OCI-LY3 (cell line): ENCODE measurements at regions not wholly inside any gene's neighbourhood (a gene's known extent, or its start where the extent isn't known, plus 50 kb on each side); places are given as distances from the start of the nearest gene placed in this dataset.

Source experiments
- EZH2phosphoT487 ChIP-seq: fragments of 200-600 bp; shearing (Covaris generic); IDR thresholded peaks from 2 replicates; pipeline ENCODE4 v1.6.1; 2018; ENCODE audit warnings: antibody characterized with exemption, mixed run types, low read depth
- TF ChIP-seq, protein P1 (sequence below): fragments of 200-600, 300-600 bp; sonication (generic); IDR thresholded peaks from 2 replicates; pipeline ENCODE4 v1.5.1; 2014; ENCODE audit warnings: antibody characterized with exemption, low read length, low read depth

DNA sequence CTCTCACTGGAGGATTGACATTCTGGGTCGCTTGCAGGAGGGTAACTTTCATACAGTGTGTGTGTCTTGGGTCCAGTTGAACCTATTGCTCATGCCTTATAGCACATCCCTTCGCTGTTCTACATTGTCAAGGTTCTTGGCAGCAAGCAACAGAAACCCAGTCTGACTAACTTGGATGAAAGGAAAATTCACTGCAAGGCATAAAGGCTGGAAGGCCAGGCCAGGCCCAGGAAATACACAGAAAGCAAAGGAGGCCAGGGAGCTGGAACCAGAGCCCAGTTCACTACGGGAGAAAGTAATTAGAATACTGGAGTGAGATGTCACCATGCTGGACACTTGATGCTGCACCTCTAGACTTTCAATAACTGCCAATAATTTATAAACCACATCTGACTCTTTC lies 353.8 kb upstream of the GATB start:
- no peak for TF ChIP-seq EZH2phosphoT487
- TF ChIP-seq, protein P1, sequence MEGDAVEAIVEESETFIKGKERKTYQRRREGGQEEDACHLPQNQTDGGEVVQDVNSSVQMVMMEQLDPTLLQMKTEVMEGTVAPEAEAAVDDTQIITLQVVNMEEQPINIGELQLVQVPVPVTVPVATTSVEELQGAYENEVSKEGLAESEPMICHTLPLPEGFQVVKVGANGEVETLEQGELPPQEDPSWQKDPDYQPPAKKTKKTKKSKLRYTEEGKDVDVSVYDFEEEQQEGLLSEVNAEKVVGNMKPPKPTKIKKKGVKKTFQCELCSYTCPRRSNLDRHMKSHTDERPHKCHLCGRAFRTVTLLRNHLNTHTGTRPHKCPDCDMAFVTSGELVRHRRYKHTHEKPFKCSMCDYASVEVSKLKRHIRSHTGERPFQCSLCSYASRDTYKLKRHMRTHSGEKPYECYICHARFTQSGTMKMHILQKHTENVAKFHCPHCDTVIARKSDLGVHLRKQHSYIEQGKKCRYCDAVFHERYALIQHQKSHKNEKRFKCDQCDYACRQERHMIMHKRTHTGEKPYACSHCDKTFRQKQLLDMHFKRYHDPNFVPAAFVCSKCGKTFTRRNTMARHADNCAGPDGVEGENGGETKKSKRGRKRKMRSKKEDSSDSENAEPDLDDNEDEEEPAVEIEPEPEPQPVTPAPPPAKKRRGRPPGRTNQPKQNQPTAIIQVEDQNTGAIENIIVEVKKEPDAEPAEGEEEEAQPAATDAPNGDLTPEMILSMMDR: no peak
